HUES48 (cell line): ENCODE measurements at regions not wholly inside any gene's neighbourhood (a gene's known extent, or its start where the extent isn't known, plus 50 kb on each side); places are given as distances from the start of the nearest gene placed in this dataset.
"Not testable (repeated sequence)": the region's sequence is repeated elsewhere in the genome, so short reads cannot be mapped to it uniquely, and the experiment has no call there.

ENCODE experiments used
- H3K27ac ChIP-seq: one replicate; pipeline ENCODE4 v1.7.0; 2013; ENCODE audit warnings: low read depth, low read length, inconsistent platforms
- H3K27me3 ChIP-seq: 2 replicates; pipeline ENCODE4 v1.6.1; 2013; ENCODE audit warnings: mild to moderate bottlenecking, low read length; ENCODE audit not compliant: control insufficient read depth, insufficient read depth
- H3K36me3 ChIP-seq: 2 replicates; pipeline ENCODE4 v1.6.1; 2013; ENCODE audit warnings: low read length; ENCODE audit not compliant: control insufficient read depth, insufficient read depth
- H3K4me1 ChIP-seq: 2 replicates; pipeline ENCODE4 v1.6.1; 2013; ENCODE audit warnings: mild to moderate bottlenecking, low read length; ENCODE audit not compliant: control insufficient read depth, insufficient read depth
- H3K4me3 ChIP-seq: 2 replicates; pipeline ENCODE4 v1.5.1; 2013; ENCODE audit warnings: mild to moderate bottlenecking, low read depth, low read length
- H3K9ac ChIP-seq: 2 replicates; pipeline ENCODE4 v1.6.1; 2013; ENCODE audit warnings: mild to moderate bottlenecking, low read depth, low read length, moderate library complexity
- H3K9me3 ChIP-seq: 2 replicates; pipeline ENCODE4 v1.6.1; 2013; ENCODE audit warnings: low read length; ENCODE audit not compliant: control insufficient read depth, insufficient read depth

GRCh38 chr5:36502608-36503007 lies 103.8 kb upstream of the SLC1A3 start:
- H3K9ac ChIP-seq, result no peak overlapping the region
- no peaks in the 10 kb centered on the region for H3K27me3 ChIP-seq
- no peak overlapping the region for H3K4me3 ChIP-seq
- no peaks in the 10 kb centered on the region for H3K36me3 ChIP-seq
- no peak overlapping the region for H3K27ac ChIP-seq
- H3K9me3 ChIP-seq, result no peaks in the 10 kb centered on the region
- H3K4me1 ChIP-seq, result no peaks in the 10 kb centered on the region; the same call in 1 of the 2 replicates

- no peaks in the 10 kb centered on the region for H3K36me3 ChIP-seq
- no peaks in the 10 kb centered on the region for H3K9me3 ChIP-seq
- no peaks in the 10 kb centered on the region for H3K27me3 ChIP-seq
- H3K4me1 ChIP-seq, result no peaks in the 10 kb centered on the region; the same call in 1 of the 2 replicates
- H3K9ac ChIP-seq, result no peak overlapping the region
- H3K4me3 ChIP-seq, result no peak overlapping the region
- no peak overlapping the region for H3K27ac ChIP-seq
These were observed 101.4 kb upstream of the SLC1A3 start for GRCh38 chr5:36505021-36505420.

GRCh38 chr5:36507332-36507952 lies 99.0 kb upstream of the SLC1A3 start:
- Histone ChIP-seq H3K9me3 (no peaks in the 10 kb centered on the region), H3K9ac (no peak overlapping the region), H3K27ac (no peak overlapping the region), H3K4me1 (no peaks in the 10 kb centered on the region; the same call in 1 of the 2 replicates), H3K36me3 (no peaks in the 10 kb centered on the region), H3K27me3 (no peaks in the 10 kb centered on the region), H3K4me3 (no peak overlapping the region)

GRCh38 chr5:36508331-36508730 lies 98.1 kb upstream of the SLC1A3 start:
- H3K27ac ChIP-seq, H3K9ac ChIP-seq, H3K9me3 ChIP-seq, H3K27me3 ChIP-seq, H3K4me3 ChIP-seq, H3K4me1 ChIP-seq, H3K36me3 ChIP-seq: not testable (repeated sequence)

- H3K4me3 ChIP-seq, H3K9me3 ChIP-seq, H3K9ac ChIP-seq, H3K36me3 ChIP-seq, H3K27me3 ChIP-seq, H3K4me1 ChIP-seq, H3K27ac ChIP-seq: not testable (repeated sequence)
These were observed 92.8 kb upstream of the SLC1A3 start for GRCh38 chr5:36513647-36514046.

GRCh38 chr5:36519881-36520280 lies 86.5 kb upstream of the SLC1A3 start:
- no peak overlapping the region for H3K9ac ChIP-seq
- no peaks in the 10 kb centered on the region for H3K36me3 ChIP-seq
- no peak overlapping the region for H3K4me3 ChIP-seq
- H3K9me3 ChIP-seq, result no peaks in the 10 kb centered on the region
- H3K4me1 ChIP-seq, result peaks cover 7% of the 10 kb centered on the region
- no peaks in the 10 kb centered on the region for H3K27me3 ChIP-seq
- no peak overlapping the region for H3K27ac ChIP-seq

GRCh38 chr5:36521219-36521618 lies 85.2 kb upstream of the SLC1A3 start:
- H3K27me3 ChIP-seq, result no peaks in the 10 kb centered on the region
- H3K4me3 ChIP-seq, result no peak overlapping the region
- no peak overlapping the region for H3K27ac ChIP-seq
- H3K36me3 ChIP-seq, result no peaks in the 10 kb centered on the region
- H3K9me3 ChIP-seq, result no peaks in the 10 kb centered on the region
- H3K9ac ChIP-seq, result no peak overlapping the region
- H3K4me1 ChIP-seq, result peaks cover 7% of the 10 kb centered on the region

GRCh38 chr5:36521838-36522745 lies 84.3 kb upstream of the SLC1A3 start:
- Histone ChIP-seq H3K4me1 (peaks cover 7% of the 10 kb centered on the region), H3K27me3 (no peaks in the 10 kb centered on the region)

GRCh38 chr5:36522746-36523065 lies 83.7 kb upstream of the SLC1A3 start:
- Histone ChIP-seq H3K4me3 (no peak overlapping the region), H3K36me3 (no peaks in the 10 kb centered on the region), H3K9me3 (no peaks in the 10 kb centered on the region), H3K27me3 (no peaks in the 10 kb centered on the region), H3K27ac (no peak overlapping the region), H3K9ac (no peak overlapping the region), H3K4me1 (peaks cover 7% of the 10 kb centered on the region)

More at GRCh38 chr5:36521838-36522745, 84.3 kb upstream of the SLC1A3 start:
- Histone ChIP-seq H3K27ac (no peak overlapping the region), H3K9me3 (no peaks in the 10 kb centered on the region), H3K4me3 (no peak overlapping the region), H3K36me3 (no peaks in the 10 kb centered on the region), H3K9ac (no peak overlapping the region)

- Histone ChIP-seq H3K9me3 (no peaks in the 10 kb centered on the region), H3K27me3 (no peaks in the 10 kb centered on the region), H3K36me3 (no peaks in the 10 kb centered on the region), H3K4me1 (peaks cover 7% of the 10 kb centered on the region), H3K9ac (no peak overlapping the region), H3K27ac (no peak overlapping the region), H3K4me3 (no peak overlapping the region)
These were observed 83.0 kb upstream of the SLC1A3 start for GRCh38 chr5:36523450-36523849.

- H3K4me3 ChIP-seq, result no peak overlapping the region
- H3K27ac ChIP-seq, result no peak overlapping the region
- H3K4me1 ChIP-seq, result peaks cover 7% of the 10 kb centered on the region
- H3K36me3 ChIP-seq, result no peaks in the 10 kb centered on the region
- no peaks in the 10 kb centered on the region for H3K9me3 ChIP-seq
- no peaks in the 10 kb centered on the region for H3K27me3 ChIP-seq
- no peak overlapping the region for H3K9ac ChIP-seq
These were observed 82.5 kb upstream of the SLC1A3 start for GRCh38 chr5:36523926-36524325.
